NCI-H2227 (cell line): ENCODE measurements at regions not wholly inside any gene's neighbourhood (a gene's known extent, or its start where the extent isn't known, plus 50 kb on each side); places are given as distances from the start of the nearest gene placed in this dataset.
"Not testable (repeated sequence)": the region's sequence is repeated elsewhere in the genome, so short reads cannot be mapped to it uniquely, and the experiment has no call there.

Experiments used
- DNase-seq: peaks from one replicate; lab custom pipeline; 2025; ENCODE audit not compliant: unreplicated experiment; lab: John Stamatoyannopoulos, UW

- no peak for DNase-seq
Observed at GRCh38 chr13:44147648-44148047, 226.0 kb upstream of the SERP2 start.

GRCh38 chr13:44148159-44148914 lies 225.3 kb upstream of the SERP2 start:
- no peak for DNase-seq

- DNase-seq: not testable (repeated sequence)
Observed at GRCh38 chr13:44149231-44149630, 224.4 kb upstream of the SERP2 start.

GRCh38 chr13:44149821-44150220 lies 223.8 kb upstream of the SERP2 start:
- DNase-seq: no peak

- no peak for DNase-seq
Observed at GRCh38 chr13:44151474-44151873, 222.2 kb upstream of the SERP2 start.

GRCh38 chr13:44153496-44153895 lies 220.1 kb upstream of the SERP2 start:
- DNase-seq: no peak

GRCh38 chr13:44155422-44156293 lies 218.0 kb upstream of the SERP2 start:
- no peak for DNase-seq

GRCh38 chr13:44156294-44156658 lies 217.3 kb upstream of the SERP2 start:
- DNase-seq: no peak

GRCh38 chr13:44157606-44158005 lies 216.0 kb upstream of the SERP2 start:
- DNase-seq: no peak

GRCh38 chr13:44158098-44158521 lies 215.5 kb upstream of the SERP2 start:
- DNase-seq: no peak

GRCh38 chr13:44158881-44159632 lies 214.6 kb upstream of the SERP2 start:
- no peak for DNase-seq

- DNase-seq: no peak
Observed at GRCh38 chr13:44159633-44160279, 213.9 kb upstream of the SERP2 start.

- no peak for DNase-seq
Observed at GRCh38 chr13:44160591-44161191, 212.9 kb upstream of the SERP2 start.

- no peak for DNase-seq
Observed at GRCh38 chr13:44163108-44163507, 210.5 kb upstream of the SERP2 start.

GRCh38 chr13:44165221-44165888 lies 208.3 kb upstream of the SERP2 start:
- DNase-seq: no peak

- no peak for DNase-seq
Observed at GRCh38 chr13:44165889-44166496, 207.6 kb upstream of the SERP2 start.

- no peak for DNase-seq
Observed at GRCh38 chr13:44169018-44169911, 204.4 kb upstream of the SERP2 start.

- no peak for DNase-seq
Observed at GRCh38 chr13:44170731-44171130, 202.9 kb upstream of the SERP2 start.

GRCh38 chr13:44171156-44171555 lies 202.5 kb upstream of the SERP2 start:
- no peak for DNase-seq
